Activated B cell treated with CpG ODN at 0.5 μM for 24 hours (primary cell): ENCODE measurements at regions not wholly inside any gene's neighbourhood (a gene's known extent, or its start where the extent isn't known, plus 50 kb on each side); places are given as distances from the start of the nearest gene placed in this dataset.

Experiments used
- ATAC-seq: fragments of 200-7000 bp; cut with Tn5 transposase; one replicate; pipeline ENCODE4 v1.10.0; 2021; ENCODE audit warnings: low read depth, mild to moderate bottlenecking, moderate library complexity
- CTCF ChIA-PET: fragments of 350-600 bp; sonication (Branson Sonifier 250); formaldehyde crosslinking; loops from one replicate; lab custom pipeline; 2021; ENCODE audit warnings: antibody characterized with exemption; lab: Charles Lee
- POLR2A ChIA-PET: fragments of 350-600 bp; sonication (Branson Sonifier 250); formaldehyde crosslinking; loops from one replicate; lab custom pipeline; 2021; ENCODE audit warnings: antibody characterized with exemption; lab: Charles Lee
- DNase-seq: peaks from one replicate; pipeline ENCODE4 v3.0.0; 2022
- H3K27ac Mint-ChIP-seq: one replicate; pipeline ENCODE4 v1.8.0; 2020; ENCODE audit warnings: mixed read lengths
- H3K27me3 Mint-ChIP-seq: one replicate; pipeline ENCODE4 v1.8.0; 2021; ENCODE audit warnings: mixed read lengths
- H3K36me3 Mint-ChIP-seq: one replicate; pipeline ENCODE4 v1.8.0; 2021; ENCODE audit warnings: low read depth, mixed read lengths
- H3K4me1 Mint-ChIP-seq: one replicate; pipeline ENCODE4 v1.8.0; 2021; ENCODE audit warnings: mixed read lengths
- H3K4me3 Mint-ChIP-seq: one replicate; pipeline ENCODE4 v1.8.0; 2020; ENCODE audit warnings: mild to moderate bottlenecking, mixed read lengths
- H3K9me3 Mint-ChIP-seq: one replicate; pipeline ENCODE4 v1.8.0; 2020; ENCODE audit warnings: mixed read lengths
- intact Hi-C: fragments of 100-400 bp; cut with micrococcal nuclease; formaldehyde crosslinking; loops from one replicate; pipeline ENCODE4 v1.15.1; 2024
- TF ChIP-seq, protein P1 (sequence below): fragments of 200-600 bp; IDR thresholded peaks from one replicate; pipeline ENCODE4 v1.8.0; 2022; ENCODE audit warnings: antibody characterized with exemption, mild to moderate bottlenecking

DNA sequence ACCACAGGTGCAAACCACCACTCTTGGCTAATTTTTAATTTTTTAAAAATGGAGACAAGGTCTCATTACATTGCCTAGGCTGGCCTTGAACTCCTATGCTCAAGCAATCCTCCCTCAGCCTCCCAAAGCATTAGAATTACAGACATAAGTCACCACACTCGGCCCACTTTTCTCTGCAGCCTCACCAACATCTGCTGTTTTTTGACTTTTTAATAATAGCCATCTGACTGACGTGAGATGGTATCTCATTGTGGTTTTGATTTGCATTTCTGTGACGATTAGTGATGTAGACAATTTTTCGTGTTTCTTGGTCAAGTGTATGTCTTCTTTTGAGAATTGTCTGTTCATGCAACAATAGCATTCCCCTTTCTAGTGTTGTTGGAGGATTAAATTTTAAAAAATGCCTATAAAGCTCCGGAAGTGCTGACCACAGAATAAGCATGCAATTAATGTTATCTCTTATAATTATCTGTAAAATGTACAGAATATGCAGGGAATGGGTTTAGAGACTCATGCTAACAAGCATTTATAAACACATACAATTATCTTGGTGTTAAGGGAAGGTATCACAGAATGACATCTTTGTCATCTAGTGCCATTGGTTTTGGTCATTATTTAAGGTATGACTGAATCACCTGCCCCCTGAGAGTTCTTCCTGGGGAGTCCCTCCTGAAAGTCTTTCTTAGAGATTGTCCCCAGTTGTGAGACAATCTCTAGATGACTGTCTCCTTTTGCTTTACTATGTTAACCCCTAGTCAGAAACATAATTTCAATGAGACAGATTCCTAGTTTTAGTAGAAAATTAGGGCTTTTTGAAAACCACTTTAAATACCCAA lies 118.5 kb upstream of the SERTM1 start:
- Mint-ChIP-seq H3K36me3 (no peaks in the 10 kb centered on the region), H3K27me3 (peaks cover 4% of the 10 kb centered on the region), H3K4me1 (peaks cover 39% of the 10 kb centered on the region), H3K4me3 (peak overlapping the region; percentile 30), H3K9me3 (peaks cover 3% of the 10 kb centered on the region), H3K27ac (no peak overlapping the region)
- POLR2A ChIA-PET: no interaction called here
- ATAC-seq: peak; percentile 59
- CTCF ChIA-PET: no interaction called here
- no peak for DNase-seq
- TF ChIP-seq, protein P1, sequence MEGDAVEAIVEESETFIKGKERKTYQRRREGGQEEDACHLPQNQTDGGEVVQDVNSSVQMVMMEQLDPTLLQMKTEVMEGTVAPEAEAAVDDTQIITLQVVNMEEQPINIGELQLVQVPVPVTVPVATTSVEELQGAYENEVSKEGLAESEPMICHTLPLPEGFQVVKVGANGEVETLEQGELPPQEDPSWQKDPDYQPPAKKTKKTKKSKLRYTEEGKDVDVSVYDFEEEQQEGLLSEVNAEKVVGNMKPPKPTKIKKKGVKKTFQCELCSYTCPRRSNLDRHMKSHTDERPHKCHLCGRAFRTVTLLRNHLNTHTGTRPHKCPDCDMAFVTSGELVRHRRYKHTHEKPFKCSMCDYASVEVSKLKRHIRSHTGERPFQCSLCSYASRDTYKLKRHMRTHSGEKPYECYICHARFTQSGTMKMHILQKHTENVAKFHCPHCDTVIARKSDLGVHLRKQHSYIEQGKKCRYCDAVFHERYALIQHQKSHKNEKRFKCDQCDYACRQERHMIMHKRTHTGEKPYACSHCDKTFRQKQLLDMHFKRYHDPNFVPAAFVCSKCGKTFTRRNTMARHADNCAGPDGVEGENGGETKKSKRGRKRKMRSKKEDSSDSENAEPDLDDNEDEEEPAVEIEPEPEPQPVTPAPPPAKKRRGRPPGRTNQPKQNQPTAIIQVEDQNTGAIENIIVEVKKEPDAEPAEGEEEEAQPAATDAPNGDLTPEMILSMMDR: no peak
- intact Hi-C loops: no loop called here

DNA sequence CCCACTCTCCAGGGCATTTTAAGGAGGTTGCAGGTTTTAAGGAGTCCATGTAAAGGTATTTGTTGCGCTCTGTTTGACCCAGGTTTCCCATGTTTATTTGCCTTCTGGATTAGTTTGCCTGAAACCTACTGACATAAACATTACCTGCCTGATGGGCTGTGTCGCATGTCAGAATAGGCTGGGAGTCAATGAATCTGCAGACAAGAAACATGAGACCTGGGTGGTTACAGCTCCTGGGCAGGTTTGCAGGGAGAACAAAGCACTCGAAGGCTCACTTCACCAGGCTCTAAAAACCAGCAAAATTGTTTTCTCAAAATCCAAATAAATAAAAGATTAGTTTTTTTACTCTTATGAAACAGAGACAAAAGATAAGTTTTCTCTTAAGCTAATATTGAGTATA lies 114.4 kb upstream of the SERTM1 start:
- H3K4me3 Mint-ChIP-seq: no peak overlapping the region
- H3K27me3 Mint-ChIP-seq: peaks cover 7% of the 10 kb centered on the region
- peaks cover 3% of the 10 kb centered on the region for H3K9me3 Mint-ChIP-seq
- POLR2A ChIA-PET: no interaction called here
- H3K4me1 Mint-ChIP-seq: peaks cover 10% of the 10 kb centered on the region
- no peak for ATAC-seq
- intact Hi-C loops: no loop called here
- CTCF ChIA-PET: no interaction called here
- no peak for DNase-seq
- H3K27ac Mint-ChIP-seq: no peak overlapping the region
- H3K36me3 Mint-ChIP-seq: no peaks in the 10 kb centered on the region
- TF ChIP-seq, protein P1: no peak

DNA sequence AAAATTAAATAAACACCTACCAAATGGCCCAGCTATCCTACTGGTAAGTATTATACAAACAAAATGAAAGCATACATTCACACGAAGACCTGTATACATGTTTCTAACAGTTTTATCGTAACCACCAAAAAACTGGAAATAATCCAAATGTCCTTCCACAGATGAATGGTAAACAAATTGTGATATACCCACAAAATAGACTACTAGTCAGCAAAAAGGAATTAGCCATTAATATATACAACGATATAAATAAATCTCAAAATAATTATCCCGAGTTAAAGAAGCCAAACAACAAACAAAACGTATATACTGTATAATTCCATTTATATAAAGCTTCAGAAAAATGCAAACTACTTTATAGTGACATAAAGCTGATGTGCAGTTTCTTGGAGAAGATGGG lies 106.3 kb upstream of the SERTM1 start:
- ATAC-seq (no peak), DNase-seq (no peak)
- Mint-ChIP-seq H3K36me3 (no peaks in the 10 kb centered on the region), H3K27me3 (no peaks in the 10 kb centered on the region), H3K4me1 (no peaks in the 10 kb centered on the region), H3K9me3 (no peaks in the 10 kb centered on the region), H3K27ac (no peak overlapping the region), H3K4me3 (no peak overlapping the region)
- CTCF ChIA-PET: no interaction called here
- TF ChIP-seq, protein P1: no peak
- intact Hi-C loops: no loop called here
- POLR2A ChIA-PET: no interaction called here

DNA sequence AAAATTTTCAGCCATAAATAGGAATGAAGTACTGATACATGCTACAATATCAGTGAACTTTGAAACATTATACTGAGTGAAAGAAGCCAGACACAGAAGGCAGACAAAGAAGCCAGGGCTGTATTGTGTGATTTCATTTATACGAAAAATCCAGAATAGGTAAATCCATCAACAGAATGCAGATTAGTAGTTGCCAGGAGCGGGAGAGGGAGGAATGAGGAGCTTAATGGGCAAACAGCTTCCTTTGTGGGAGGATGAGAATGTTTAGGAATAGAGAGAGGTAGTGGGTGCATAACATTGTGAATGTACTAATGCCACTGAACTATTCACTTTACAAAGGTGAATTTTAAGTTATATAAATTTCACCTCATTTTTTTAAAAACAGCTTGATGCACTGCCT lies 103.3 kb upstream of the SERTM1 start:
- POLR2A ChIA-PET: no interaction called here
- H3K36me3 Mint-ChIP-seq: no peaks in the 10 kb centered on the region
- CTCF ChIA-PET: no interaction called here
- ATAC-seq: no peak
- H3K27me3 Mint-ChIP-seq: no peaks in the 10 kb centered on the region
- DNase-seq: no peak
- H3K9me3 Mint-ChIP-seq: no peaks in the 10 kb centered on the region
- intact Hi-C loops: no loop called here
- no peaks in the 10 kb centered on the region for H3K4me1 Mint-ChIP-seq
- H3K4me3 Mint-ChIP-seq: no peak overlapping the region
- TF ChIP-seq, protein P1: no peak
- H3K27ac Mint-ChIP-seq: no peak overlapping the region

DNA sequence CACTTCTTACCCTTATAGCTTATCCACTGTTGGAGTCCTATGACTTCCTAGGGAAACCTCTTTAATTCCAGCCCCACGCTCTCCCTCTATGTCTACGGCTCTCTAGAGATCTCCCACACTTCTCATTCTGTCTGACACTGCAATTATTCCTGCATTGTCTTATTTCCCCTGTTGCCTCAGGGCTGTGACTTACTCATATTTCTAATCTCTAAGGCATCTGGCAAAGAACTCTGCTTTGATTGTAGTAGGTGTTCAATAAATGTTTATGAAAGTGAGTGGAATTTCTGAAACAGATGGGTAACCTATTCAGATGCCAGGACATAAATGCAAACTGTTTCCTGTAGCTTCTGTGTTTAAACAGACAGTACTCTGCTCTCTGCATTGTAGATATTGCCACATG lies 102.4 kb upstream of the SERTM1 start:
- CTCF ChIA-PET: no interaction called here
- TF ChIP-seq, protein P1: no peak

More for the DNA sequence above, 102.4 kb upstream of the SERTM1 start:
- POLR2A ChIA-PET: no interaction called here
- Mint-ChIP-seq H3K27ac (no peak overlapping the region), H3K4me3 (no peak overlapping the region), H3K27me3 (no peaks in the 10 kb centered on the region), H3K36me3 (no peaks in the 10 kb centered on the region), H3K9me3 (no peaks in the 10 kb centered on the region), H3K4me1 (no peaks in the 10 kb centered on the region)
- ATAC-seq (no peak), DNase-seq (no peak)
- intact Hi-C loops: no loop called here
